ENCODE measurements at regions not wholly inside any gene's neighbourhood (a gene's known extent, or its start where the extent isn't known, plus 50 kb on each side); places are given as distances from the start of the nearest gene placed in this dataset.

GRCh38 chr2:11008773-11009172, 97.0 kb downstream of the KCNF1 start:
- 100% methylated on average over 2 of the region's 4 CpGs; no CpG with 5 or more reads in 1 of the 2 experiments for WGBS, 2 experiments (ENCODE audit: extremely low coverage in 2 of 2, insufficient read length in 1 of 2)
- H3K4me3 ChIP-seq (ENCODE audit: insufficient read depth, low read depth, low read length) = no peak overlapping the region
- H4K5ac ChIP-seq (ENCODE audit: low read depth, low read length) = no peak overlapping the region
- DNase-seq = no peak
- H2BK15ac ChIP-seq (ENCODE audit: low read depth, low read length) = no peak overlapping the region
- no peaks in the 10 kb centered on the region for H3K79me1 ChIP-seq (ENCODE audit: low read depth in 1 of 2, low read length in 2 of 2)
- POLR2A ChIA-PET (ENCODE audit: unreplicated experiment) = interaction anchor here (0.6 kb wide), 1 partner anchor 137 kb away, joined by 9 read pairs; no protein-coding TSS in a partner anchor
- CTCF ChIA-PET = no interaction called here
- no peaks in the 10 kb centered on the region for H4K20me1 ChIP-seq (ENCODE audit: insufficient read depth, low read length)
- ATAC-seq (ENCODE audit: low read depth) = no peak
- H3K9me3 ChIP-seq (ENCODE audit: control insufficient read depth, insufficient read depth, low read length) = peaks cover 12% of the 10 kb centered on the region
- dilution Hi-C loops (cut with HindIII; ENCODE audit: low sequenced_read_pairs, unreplicated experiment) (no loop called here), intact Hi-C loops (cut with micrococcal nuclease) (no loop called here), in situ Hi-C loops (cut with MboI; ENCODE audit: low sequenced_read_pairs) (no loop called here)
- no peak overlapping the region for H3K18ac ChIP-seq (ENCODE audit: low read depth, low read length)
- H3K56ac ChIP-seq (ENCODE audit: extremely low read depth, insufficient read depth, low read length) = no peak overlapping the region
- no peak overlapping the region for H3K4me2 ChIP-seq (ENCODE audit: low read depth, low read length)
- no peaks in the 10 kb centered on the region for H3K36me3 ChIP-seq (ENCODE audit: control insufficient read depth, insufficient read depth, low read length)
- H2BK20ac ChIP-seq (ENCODE audit: low read depth, low read length) = no peak overlapping the region
- no peak overlapping the region for H2AK9ac ChIP-seq (replicated peaks; ENCODE audit: low read depth, low read length, poor library complexity)
- no peaks in the 10 kb centered on the region for H3K4me1 ChIP-seq (ENCODE audit: control insufficient read depth, insufficient read depth, low read length)
- H3K23ac ChIP-seq (ENCODE audit: low read depth, low read length) = no peak overlapping the region
- no peak overlapping the region for H2AK5ac ChIP-seq (ENCODE audit: low read depth, low read length)
- no peak overlapping the region for H3K14ac ChIP-seq (replicated peaks; ENCODE audit: low read depth, low read length)
- no peak overlapping the region for H3K4ac ChIP-seq (ENCODE audit: low read depth, low read length)
- H3K9me1 ChIP-seq (ENCODE audit: insufficient read depth, low read length) = peaks cover 5% of the 10 kb centered on the region
- no peak overlapping the region for H3K9ac ChIP-seq (ENCODE audit: low read depth, low read length)
- no peak overlapping the region for H2BK5ac ChIP-seq (ENCODE audit: low read depth, low read length, poor library complexity, severe bottlenecking)
- H3K27ac ChIP-seq (ENCODE audit: insufficient read depth, low read length) = no peak overlapping the region
- H4K91ac ChIP-seq (ENCODE audit: insufficient read depth, low read depth, low read length) = no peak overlapping the region
- H4K8ac ChIP-seq (ENCODE audit: low read depth in 2 of 2, low read length in 2 of 2) = no peak overlapping the region
- TF ChIP-seq MAFK (IDR thresholded peaks at IDR 0.05; ENCODE audit: low read depth, low read length) (no peak), RCOR1 (IDR thresholded peaks at IDR 0.05; ENCODE audit: insufficient replicate concordance, low read length) (no peak), USF2 (IDR thresholded peaks at IDR 0.05; ENCODE audit: low read depth, low read length) (no peak), FOS (IDR thresholded peaks at IDR 0.05; ENCODE audit: low read depth, low read length) (no peak), RFX5 (IDR thresholded peaks at IDR 0.05; ENCODE audit: low read depth, low read length) (no peak), MAZ (IDR thresholded peaks at IDR 0.05; ENCODE audit: borderline replicate concordance, low read depth, low read length) (no peak), CTCF (conservative IDR thresholded peaks at IDR 0.05; ENCODE audit: low read depth, low read length) (no peak), RAD21 (IDR thresholded peaks at IDR 0.05; ENCODE audit: low read length) (no peak), SMC3 (IDR thresholded peaks at IDR 0.05; ENCODE audit: low read depth, low read length) (no peak), ELK1 (IDR thresholded peaks at IDR 0.05; ENCODE audit: borderline replicate concordance, low read depth, low read length) (no peak), POLR2A (IDR thresholded peaks at IDR 0.05; ENCODE audit: low read depth, low read length) (no peak), BHLHE40 (IDR thresholded peaks at IDR 0.05; ENCODE audit: low read depth, low read length) (no peak), CHD1 (IDR thresholded peaks at IDR 0.05; ENCODE audit: low read depth, low read length) (no peak), CEBPB (IDR thresholded peaks at IDR 0.05; ENCODE audit: low read depth, low read length) (no peak), MXI1 (IDR thresholded peaks at IDR 0.05; ENCODE audit: borderline replicate concordance, low read depth, low read length) (no peak), NFE2L2 (IDR thresholded peaks at IDR 0.05; ENCODE audit: low read depth, low read length) (no peak)
- H2AFZ ChIP-seq (replicated peaks; ENCODE audit: low read length, poor library complexity) = no peak overlapping the region
- H3K27me3 ChIP-seq (ENCODE audit: control insufficient read depth, insufficient read depth, low read length) = peaks cover 4% of the 10 kb centered on the region; the same call in 1 of the 2 replicates
- BruUV-seq (replicated peaks) = no TSS peak
- H2BK120ac ChIP-seq (ENCODE audit: low read depth, low read length) = no peak overlapping the region
